Stimulated activated memory B cell treated with anti-CD40 and anti-IgM and Interleukin-4, amounts not matched to agents 10 μg/mL and 1 μg/mL and 100 μg/mL, for 72 hours (primary cell): ENCODE measurements at regions not wholly inside any gene's neighbourhood (a gene's known extent, or its start where the extent isn't known, plus 50 kb on each side); places are given as distances from the start of the nearest gene placed in this dataset.

Experiments
- ATAC-seq: fragments of 150-1000 bp; cut with Tn5 transposase; 2 replicates; pipeline ENCODE4 v1.10.0; 2021
- H3K27ac Mint-ChIP-seq: one replicate; pipeline ENCODE4 v1.8.0; 2022; ENCODE audit warnings: mild to moderate bottlenecking, mixed read lengths
- H3K27me3 Mint-ChIP-seq: one replicate; pipeline ENCODE4 v1.8.0; 2022; ENCODE audit warnings: mixed read lengths
- H3K36me3 Mint-ChIP-seq: one replicate; pipeline ENCODE4 v1.8.0; 2022; ENCODE audit warnings: mixed read lengths
- H3K4me1 Mint-ChIP-seq: one replicate; pipeline ENCODE4 v1.8.0; 2022; ENCODE audit warnings: mixed read lengths
- H3K4me3 Mint-ChIP-seq: one replicate; pipeline ENCODE4 v1.8.0; 2022; ENCODE audit warnings: mild to moderate bottlenecking, moderate library complexity, mixed read lengths
- H3K9me3 Mint-ChIP-seq: one replicate; pipeline ENCODE4 v1.8.0; 2022; ENCODE audit warnings: mixed read lengths

DNA sequence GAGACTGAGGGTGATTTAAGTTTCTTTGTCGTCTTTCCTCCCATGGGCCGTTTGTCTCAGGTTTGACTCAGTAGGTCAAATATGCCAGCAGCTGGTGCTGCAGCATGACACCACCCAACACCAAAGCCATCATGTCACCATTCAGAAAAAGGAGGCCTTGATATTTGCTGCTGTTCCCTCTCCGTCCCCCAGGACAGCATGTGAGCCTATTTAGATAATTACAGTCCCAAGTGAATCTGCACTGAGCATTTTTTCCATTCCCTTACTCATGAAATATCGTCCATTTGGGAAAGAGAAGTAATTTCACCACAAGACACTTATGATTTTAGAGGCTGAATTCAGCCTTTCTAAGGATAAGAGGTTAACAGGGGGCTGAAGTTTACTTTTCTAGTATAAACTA is 62.2 kb upstream of the ADORA2B start:
- H3K36me3 Mint-ChIP-seq: no peaks in the 10 kb centered on the region
- no peak for ATAC-seq
- peaks cover 12% of the 10 kb centered on the region for H3K4me1 Mint-ChIP-seq
- H3K27me3 Mint-ChIP-seq: peaks cover 11% of the 10 kb centered on the region
- no peak overlapping the region for H3K4me3 Mint-ChIP-seq
- H3K27ac Mint-ChIP-seq: no peak overlapping the region
- no peaks in the 10 kb centered on the region for H3K9me3 Mint-ChIP-seq

DNA sequence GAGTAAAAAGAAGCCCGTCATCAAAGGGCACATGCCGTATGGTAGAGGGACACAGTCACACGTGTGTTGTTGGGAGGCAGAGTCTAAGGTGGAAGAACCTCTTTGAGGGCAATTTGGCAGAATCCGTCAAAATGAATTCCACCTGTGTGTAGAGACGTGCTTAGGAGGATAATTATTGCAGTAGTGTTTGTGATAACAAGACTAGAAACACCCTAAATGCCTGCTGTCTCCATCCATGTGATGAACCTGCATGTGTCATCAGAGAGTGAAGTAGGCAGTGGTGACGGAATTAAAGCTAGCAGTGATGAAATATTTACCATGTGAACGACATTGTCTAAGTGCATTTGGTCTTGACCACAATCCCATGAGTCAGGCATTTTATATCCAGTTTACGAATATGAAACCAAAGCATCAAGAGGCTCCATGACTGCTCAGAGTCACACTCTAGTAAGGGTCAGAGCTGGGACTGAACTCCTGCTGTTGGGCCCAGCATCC is 61.3 kb upstream of the ADORA2B start:
- peaks cover 12% of the 10 kb centered on the region for H3K4me1 Mint-ChIP-seq
- no peak overlapping the region for H3K4me3 Mint-ChIP-seq
- H3K9me3 Mint-ChIP-seq: no peaks in the 10 kb centered on the region
- peaks cover 11% of the 10 kb centered on the region for H3K27me3 Mint-ChIP-seq
- ATAC-seq: no peak
- no peak overlapping the region for H3K27ac Mint-ChIP-seq
- H3K36me3 Mint-ChIP-seq: no peaks in the 10 kb centered on the region

DNA sequence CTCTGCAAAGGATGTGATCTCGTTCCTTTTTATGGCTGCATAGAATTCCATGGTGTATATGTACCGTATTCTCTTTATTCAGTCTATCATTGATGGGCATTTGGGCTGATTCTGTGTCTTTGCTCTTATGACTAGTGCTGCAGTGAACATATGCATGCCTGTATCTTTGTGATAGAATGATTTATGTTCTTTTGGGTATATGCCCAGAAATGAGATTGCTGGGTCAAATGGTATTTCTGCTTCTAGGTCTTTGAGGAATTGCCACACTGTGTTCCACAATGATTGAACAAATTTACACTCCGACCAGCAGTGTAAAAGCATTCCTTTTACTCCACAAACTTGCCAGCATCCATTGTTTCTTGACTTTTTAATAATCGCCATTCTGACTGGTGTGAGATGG is 60.2 kb upstream of the ADORA2B start:
- peaks cover 12% of the 10 kb centered on the region for H3K4me1 Mint-ChIP-seq
- no peaks in the 10 kb centered on the region for H3K9me3 Mint-ChIP-seq
- H3K36me3 Mint-ChIP-seq: no peaks in the 10 kb centered on the region

DNA sequence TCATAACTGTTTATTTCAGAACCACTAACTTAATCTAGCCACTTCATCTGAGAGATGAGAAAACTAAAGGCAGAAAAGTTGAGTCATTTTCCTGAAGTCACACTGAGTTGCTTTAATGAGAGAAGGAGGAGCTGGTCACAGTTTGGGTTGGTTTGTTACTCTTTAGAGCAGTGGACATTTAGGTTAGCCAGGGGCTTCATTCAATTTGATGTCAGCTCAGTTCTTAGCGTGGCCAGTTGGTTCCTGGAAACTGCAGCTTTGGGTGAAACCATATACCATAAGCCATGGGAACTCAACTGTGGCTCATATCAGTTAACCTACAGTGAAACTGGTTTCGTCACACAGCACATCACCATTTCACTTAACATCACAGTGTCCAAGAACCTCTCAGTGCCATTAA is 59.2 kb upstream of the ADORA2B start:
- ATAC-seq: no peak
- Mint-ChIP-seq H3K36me3 (no peaks in the 10 kb centered on the region), H3K4me3 (no peak overlapping the region), H3K27ac (no peak overlapping the region), H3K9me3 (no peaks in the 10 kb centered on the region), H3K27me3 (peaks cover 11% of the 10 kb centered on the region), H3K4me1 (peaks cover 12% of the 10 kb centered on the region)

More for the DNA sequence above, 60.2 kb upstream of the ADORA2B start:
- Mint-ChIP-seq H3K27me3 (peaks cover 11% of the 10 kb centered on the region), H3K4me3 (no peak overlapping the region), H3K27ac (no peak overlapping the region)
- ATAC-seq: no peak

DNA sequence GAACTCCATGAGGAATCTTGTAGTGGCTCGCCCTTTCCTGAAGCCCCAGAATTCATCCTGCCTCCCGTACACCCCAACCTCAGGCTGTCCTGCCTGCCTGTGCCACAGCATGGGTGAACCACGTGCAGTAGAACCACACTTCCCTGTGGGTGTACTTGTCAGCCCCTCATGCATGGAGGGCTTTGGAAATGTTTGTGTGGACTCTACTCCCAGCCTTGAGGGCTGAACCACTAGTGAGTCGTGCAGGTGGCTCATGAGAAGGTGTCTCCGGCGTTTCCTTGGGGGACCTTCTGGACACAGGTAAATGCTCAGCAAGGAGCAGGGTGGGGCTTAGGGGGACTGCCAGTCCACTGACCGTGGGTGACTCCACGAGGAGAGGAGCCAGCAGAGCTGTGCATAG is 58.7 kb upstream of the ADORA2B start:
- no peak for ATAC-seq
- H3K27ac Mint-ChIP-seq: no peak overlapping the region
- H3K9me3 Mint-ChIP-seq: no peaks in the 10 kb centered on the region
- H3K4me3 Mint-ChIP-seq: no peak overlapping the region
- H3K27me3 Mint-ChIP-seq: peaks cover 11% of the 10 kb centered on the region
- no peaks in the 10 kb centered on the region for H3K36me3 Mint-ChIP-seq
- H3K4me1 Mint-ChIP-seq: peaks cover 12% of the 10 kb centered on the region

DNA sequence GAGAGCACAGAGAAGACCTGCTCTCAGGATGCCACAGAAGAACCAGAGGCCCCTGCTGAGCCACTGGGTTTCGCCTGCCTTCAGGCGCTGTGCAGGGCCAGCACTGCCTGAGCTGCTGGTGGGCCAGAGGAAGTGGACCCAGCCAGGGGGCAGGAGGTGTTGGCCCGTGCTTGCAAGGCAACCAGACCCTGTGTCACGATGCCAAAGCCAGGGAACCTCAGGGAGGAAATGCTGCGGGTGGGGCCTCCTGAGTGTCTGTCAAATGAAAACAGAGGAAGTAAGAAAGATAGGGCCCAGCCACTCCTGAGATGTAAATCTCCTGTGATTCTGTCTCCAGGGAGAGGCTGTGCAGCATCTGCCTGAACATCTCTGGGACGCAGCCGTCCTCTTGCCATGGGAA is 58.1 kb upstream of the ADORA2B start:
- Mint-ChIP-seq H3K27ac (no peak overlapping the region), H3K4me3 (no peak overlapping the region), H3K27me3 (peaks cover 11% of the 10 kb centered on the region), H3K9me3 (no peaks in the 10 kb centered on the region), H3K36me3 (no peaks in the 10 kb centered on the region), H3K4me1 (peaks cover 12% of the 10 kb centered on the region)
- no peak for ATAC-seq

DNA sequence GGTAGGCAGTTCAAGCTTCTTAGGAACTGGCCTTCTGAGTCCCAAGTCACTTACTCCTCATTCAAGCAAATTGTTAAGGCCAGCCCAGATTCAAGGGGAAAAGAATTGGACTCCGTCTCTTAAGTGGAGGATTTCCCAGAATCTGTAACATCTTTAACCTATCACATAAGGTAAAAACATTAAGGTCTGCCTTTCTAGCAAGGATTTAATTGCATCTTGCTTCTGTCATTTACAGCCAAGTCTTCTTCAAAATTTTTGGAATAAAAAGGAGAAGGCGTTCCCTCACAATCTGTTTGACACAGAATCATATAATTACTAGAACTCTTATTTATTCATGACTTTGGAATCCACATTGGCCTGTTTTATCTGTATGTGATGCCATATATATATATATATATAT is 56.5 kb upstream of the ADORA2B start:
- no peak overlapping the region for H3K4me3 Mint-ChIP-seq
- peaks cover 25% of the 10 kb centered on the region for H3K27me3 Mint-ChIP-seq
- H3K27ac Mint-ChIP-seq: no peak overlapping the region
- H3K9me3 Mint-ChIP-seq: no peaks in the 10 kb centered on the region
- no peaks in the 10 kb centered on the region for H3K36me3 Mint-ChIP-seq
- ATAC-seq: no peak
- H3K4me1 Mint-ChIP-seq: peaks cover 12% of the 10 kb centered on the region

DNA sequence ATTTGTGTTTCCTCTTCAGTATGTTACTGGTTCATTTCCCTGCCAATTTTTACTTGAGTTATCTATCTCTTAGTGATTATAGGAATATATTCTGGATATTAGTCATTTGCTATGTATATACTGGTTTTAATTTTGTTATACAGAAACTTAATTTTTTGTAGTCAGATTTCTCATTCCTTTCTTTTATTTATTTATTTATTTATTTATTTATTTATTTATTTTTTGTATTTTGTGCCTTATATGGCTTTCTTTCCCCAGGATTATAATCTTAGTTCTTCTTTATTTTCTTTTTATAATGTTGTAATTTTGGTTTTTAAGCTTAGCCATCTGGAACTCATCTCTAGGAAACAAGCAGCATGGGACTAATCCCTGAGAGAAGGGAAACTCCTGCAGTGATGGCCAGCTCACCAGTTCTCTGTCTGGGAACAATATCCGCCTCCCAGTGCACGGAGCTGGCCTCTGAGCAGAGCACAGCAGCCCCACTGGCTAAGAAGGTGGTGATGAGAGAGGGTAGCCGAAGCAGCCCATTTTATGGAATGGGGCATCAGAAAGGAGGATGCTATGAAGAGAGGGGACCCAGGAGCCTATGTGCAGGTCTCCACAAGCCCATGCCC is 54.5 kb upstream of the ADORA2B start:
- no peak overlapping the region for H3K4me3 Mint-ChIP-seq
- H3K27ac Mint-ChIP-seq: no peak overlapping the region
- H3K36me3 Mint-ChIP-seq: no peaks in the 10 kb centered on the region
- H3K9me3 Mint-ChIP-seq: no peaks in the 10 kb centered on the region
- peaks cover 29% of the 10 kb centered on the region for H3K27me3 Mint-ChIP-seq
- no peak for ATAC-seq
- peaks cover 12% of the 10 kb centered on the region for H3K4me1 Mint-ChIP-seq

DNA sequence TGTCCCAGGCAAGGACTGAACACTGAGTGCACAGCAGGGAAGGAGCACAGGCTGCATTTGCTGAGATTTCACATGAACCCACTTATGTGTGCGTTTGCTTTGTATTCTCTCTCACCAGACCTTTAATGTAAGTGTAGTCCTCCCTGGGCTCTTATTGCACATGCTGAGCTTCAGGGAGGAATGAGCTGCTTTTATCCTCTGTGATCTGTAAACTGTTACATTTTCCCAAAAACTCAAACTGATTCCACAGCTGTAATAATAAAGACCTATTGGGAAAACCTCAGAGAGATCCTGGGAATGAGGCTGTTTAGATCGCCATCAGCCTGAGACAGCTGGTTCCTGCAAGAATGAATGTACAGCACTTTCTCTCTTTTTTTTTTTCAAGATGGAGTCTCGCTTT is 53.6 kb upstream of the ADORA2B start:
- Mint-ChIP-seq H3K27me3 (peaks cover 26% of the 10 kb centered on the region), H3K4me1 (peaks cover 10% of the 10 kb centered on the region), H3K9me3 (no peaks in the 10 kb centered on the region), H3K27ac (no peak overlapping the region), H3K4me3 (no peak overlapping the region), H3K36me3 (no peaks in the 10 kb centered on the region)
- ATAC-seq: no peak

DNA sequence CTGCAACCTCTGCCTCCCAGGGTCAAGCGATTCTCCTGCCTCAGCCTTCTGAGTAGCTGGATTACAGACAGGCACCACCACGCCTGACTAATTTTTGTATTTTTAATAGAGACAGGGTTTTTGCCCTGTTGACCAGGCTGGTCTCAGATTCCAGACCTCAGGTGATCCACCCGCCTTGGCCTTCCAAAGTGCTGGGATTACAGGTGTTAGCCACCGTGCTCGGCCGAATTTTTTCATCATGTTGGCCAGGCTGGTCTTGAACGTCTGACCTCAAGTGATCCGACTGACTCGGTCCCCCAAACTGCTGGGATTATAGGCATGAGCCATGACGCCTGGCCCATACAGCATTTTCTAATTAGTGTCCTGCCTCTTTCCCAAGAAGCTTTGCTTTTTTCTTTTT is 52.7 kb upstream of the ADORA2B start:
- no peak overlapping the region for H3K4me3 Mint-ChIP-seq

DNA sequence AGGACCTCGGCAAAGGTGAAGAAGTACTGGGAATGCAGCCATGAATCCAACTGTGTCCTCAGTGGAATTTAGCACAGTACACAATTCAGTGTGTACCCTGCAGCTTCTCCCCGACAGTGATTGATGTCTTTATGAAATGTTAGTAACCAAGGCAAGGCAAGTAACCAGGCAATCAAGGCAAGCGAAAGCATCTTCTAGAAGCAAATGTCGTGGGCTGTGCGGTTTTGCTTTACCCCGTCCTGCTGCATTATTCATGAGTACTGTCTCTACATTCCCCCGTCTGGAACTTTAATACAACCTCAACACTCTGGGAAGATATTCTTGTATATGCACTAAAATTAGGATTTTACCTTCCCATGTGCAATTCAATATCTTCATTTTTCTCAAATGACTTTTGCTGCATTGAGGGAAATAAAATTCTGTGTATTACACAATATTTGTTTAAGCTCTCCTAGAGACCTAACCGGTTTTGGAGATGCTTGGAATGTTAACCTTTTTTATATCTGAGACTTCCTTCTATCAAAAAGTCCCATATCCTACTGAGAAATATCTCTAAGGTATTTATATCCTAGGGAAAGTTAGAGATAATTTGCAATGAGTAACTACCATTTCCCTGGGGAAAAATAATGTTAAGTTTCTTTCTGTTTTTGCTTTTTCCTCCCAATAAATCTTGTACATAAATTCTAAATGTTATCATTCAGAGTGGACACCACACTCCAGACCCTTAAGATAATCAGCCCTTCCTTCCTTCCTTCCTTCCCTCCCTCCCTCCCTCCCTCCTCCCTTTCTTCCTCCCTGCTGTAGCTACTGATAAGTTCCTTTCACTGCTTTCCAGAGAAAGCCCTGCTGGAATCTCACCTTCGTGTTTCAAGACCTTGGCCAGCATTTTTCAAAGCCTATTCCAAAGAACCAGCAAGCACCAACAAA is 51.9 kb upstream of the ADORA2B start:
- Mint-ChIP-seq H3K27ac (no peak overlapping the region), H3K36me3 (no peaks in the 10 kb centered on the region), H3K27me3 (peaks cover 18% of the 10 kb centered on the region), H3K9me3 (no peaks in the 10 kb centered on the region), H3K4me3 (no peak overlapping the region), H3K4me1 (peaks cover 10% of the 10 kb centered on the region)
- no peak for ATAC-seq

More for the DNA sequence above, 52.7 kb upstream of the ADORA2B start:
- Mint-ChIP-seq H3K9me3 (no peaks in the 10 kb centered on the region), H3K27me3 (peaks cover 18% of the 10 kb centered on the region), H3K4me1 (peaks cover 5% of the 10 kb centered on the region), H3K27ac (no peak overlapping the region), H3K36me3 (no peaks in the 10 kb centered on the region)
- no peak for ATAC-seq

DNA sequence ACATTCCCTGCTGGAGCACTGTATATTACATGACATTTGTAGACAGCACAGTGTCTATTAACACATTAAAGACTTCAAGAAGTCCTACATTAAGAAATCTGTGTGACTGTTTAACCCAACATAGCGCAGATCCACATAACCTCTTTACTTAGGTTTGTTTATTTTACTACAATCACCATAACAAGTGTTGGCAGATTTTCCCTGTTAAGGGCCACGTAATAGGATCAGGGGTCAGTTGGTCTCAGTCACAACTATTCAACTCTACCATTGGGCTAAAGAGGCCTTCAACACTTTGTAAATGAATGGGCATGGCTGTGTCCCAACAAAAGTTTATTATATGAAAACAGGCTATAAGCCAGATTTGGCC is 51.3 kb upstream of the ADORA2B start:
- H3K4me1 Mint-ChIP-seq: peaks cover 10% of the 10 kb centered on the region
- no peak for ATAC-seq
- no peaks in the 10 kb centered on the region for H3K9me3 Mint-ChIP-seq
- H3K27me3 Mint-ChIP-seq: peaks cover 18% of the 10 kb centered on the region
- no peaks in the 10 kb centered on the region for H3K36me3 Mint-ChIP-seq
- H3K27ac Mint-ChIP-seq: no peak overlapping the region
- no peak overlapping the region for H3K4me3 Mint-ChIP-seq

DNA sequence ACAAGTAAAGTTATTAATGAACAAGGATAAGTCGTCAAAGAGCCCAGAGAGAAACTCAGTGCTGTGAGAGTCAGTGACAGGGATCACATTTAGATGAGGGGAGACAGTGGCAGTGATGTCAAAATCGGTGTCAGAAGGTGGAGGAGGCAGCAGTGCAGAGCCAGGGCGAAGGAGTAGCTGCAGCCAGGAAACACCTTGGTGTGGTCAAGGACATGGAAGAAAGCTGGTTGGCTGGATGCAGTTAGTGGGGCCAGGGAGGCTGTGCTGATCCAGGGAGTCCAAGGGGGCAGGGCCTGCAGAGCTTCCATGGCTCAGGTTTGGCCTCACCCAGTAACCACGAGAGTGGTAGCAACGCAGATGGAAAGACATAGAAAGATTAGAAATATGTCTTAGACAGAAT is 50.7 kb upstream of the ADORA2B start:
- H3K4me1 Mint-ChIP-seq: peaks cover 10% of the 10 kb centered on the region
- no peak overlapping the region for H3K4me3 Mint-ChIP-seq
- peaks cover 18% of the 10 kb centered on the region for H3K27me3 Mint-ChIP-seq
- ATAC-seq: no peak
- no peaks in the 10 kb centered on the region for H3K9me3 Mint-ChIP-seq
- H3K27ac Mint-ChIP-seq: no peak overlapping the region
- H3K36me3 Mint-ChIP-seq: no peaks in the 10 kb centered on the region

DNA sequence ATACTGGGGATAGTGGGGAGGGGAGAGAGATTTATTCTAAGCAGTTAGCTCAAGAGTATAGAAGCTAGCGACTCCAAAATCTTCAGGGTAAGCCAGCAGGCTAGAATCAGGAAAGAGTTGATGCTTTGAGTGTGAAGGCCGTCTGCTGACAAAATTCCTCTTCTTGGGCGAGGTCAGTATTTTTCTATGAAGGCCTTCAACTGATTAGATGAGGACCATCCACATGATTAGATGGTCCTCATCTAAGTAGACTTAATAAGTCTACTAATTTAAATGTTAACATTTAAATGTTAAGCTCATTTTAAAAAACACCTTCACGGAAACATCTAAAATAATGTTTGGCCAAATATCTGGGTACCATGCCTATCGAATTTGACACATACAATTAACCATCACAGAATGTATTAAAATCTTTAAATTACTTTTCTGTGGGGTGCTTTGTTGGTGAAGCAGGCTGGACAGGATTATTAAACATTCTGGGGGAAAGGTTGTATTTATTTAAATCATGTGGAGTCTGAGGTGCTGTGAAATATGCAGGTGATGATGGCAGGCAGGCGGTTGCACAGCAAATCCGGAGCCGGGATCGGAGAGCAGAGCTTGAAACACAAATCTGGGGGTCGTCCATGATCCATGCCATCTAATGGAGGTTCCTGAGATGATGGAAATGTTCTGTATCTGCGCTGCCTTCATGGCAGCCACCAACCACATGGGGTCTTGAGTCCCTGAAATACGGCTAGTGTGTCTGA is 49.8 kb upstream of the ADORA2B start:
- Mint-ChIP-seq H3K4me1 (peaks cover 10% of the 10 kb centered on the region), H3K27ac (no peak overlapping the region), H3K9me3 (no peaks in the 10 kb centered on the region), H3K27me3 (peaks cover 18% of the 10 kb centered on the region), H3K4me3 (no peak overlapping the region), H3K36me3 (no peaks in the 10 kb centered on the region)
- ATAC-seq: no peak
